WTC11 (cell line): ENCODE measurements at regions not wholly inside any gene's neighbourhood (a gene's known extent, or its start where the extent isn't known, plus 50 kb on each side); places are given as distances from the start of the nearest gene placed in this dataset.

ENCODE experiments used
- CTCF ChIP-seq: fragments of 200-600 bp; IDR thresholded peaks from 2 replicates; pipeline ENCODE4 v1.8.0; 2022; ENCODE audit warnings: antibody characterized with exemption
- ESRRA ChIP-seq: sonication (generic); formaldehyde crosslinking; IDR thresholded peaks from 2 replicates; pipeline ENCODE4 v1.8.1; 2022; ENCODE audit warnings: mild to moderate bottlenecking, missing genetic modification reagents, borderline replicate concordance
- NFYB ChIP-seq: sonication (generic); formaldehyde crosslinking; conservative IDR thresholded peaks from 2 replicates; pipeline ENCODE4 v1.8.0; 2022; ENCODE audit warnings: low read depth, missing genetic modification reagents

- TF ChIP-seq NFYB (CRISPR knock-in tag) (no peak), CTCF (no peak), ESRRA (CRISPR knock-in tag) (no peak)
Observed at GRCh38 chr12:113561068-113561780, 89.6 kb upstream of the LHX5 start.
